GM18520 (cell line): ENCODE measurements at regions not wholly inside any gene's neighbourhood (a gene's known extent, or its start where the extent isn't known, plus 50 kb on each side); places are given as distances from the start of the nearest gene placed in this dataset.

Experiments
- ATAC-seq: cut with Tn5 transposase; IDR thresholded peaks from one replicate; pipeline ENCODE4 v1.9.1; 2021; ENCODE audit not compliant: unreplicated experiment

DNA sequence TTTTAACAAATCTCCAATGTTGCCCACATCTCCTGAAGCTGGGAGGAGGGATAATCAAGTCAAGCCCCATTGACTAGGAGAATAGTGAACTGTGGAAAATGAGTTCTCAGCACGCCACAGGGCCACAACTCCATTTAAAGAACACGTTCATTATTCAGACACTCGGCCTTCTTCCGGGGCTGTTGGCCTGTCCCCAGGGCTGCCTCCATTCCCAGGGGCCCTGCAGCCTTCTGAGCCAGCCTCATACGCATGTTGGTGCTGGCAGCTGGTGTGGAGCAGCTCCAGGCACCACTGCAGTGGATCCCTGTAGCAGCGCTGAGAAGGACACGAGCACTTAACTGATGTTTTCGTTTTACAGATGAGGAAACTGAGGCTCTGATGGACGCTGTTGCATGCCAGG lies 87.5 kb upstream of the RCN1 start:
- ATAC-seq = no peak

GRCh38 chr11:32002311-32002710 lies 88.6 kb upstream of the RCN1 start:
- no peak for ATAC-seq

- no peak for ATAC-seq
These were observed 92.9 kb upstream of the RCN1 start for GRCh38 chr11:31997955-31998354.

DNA sequence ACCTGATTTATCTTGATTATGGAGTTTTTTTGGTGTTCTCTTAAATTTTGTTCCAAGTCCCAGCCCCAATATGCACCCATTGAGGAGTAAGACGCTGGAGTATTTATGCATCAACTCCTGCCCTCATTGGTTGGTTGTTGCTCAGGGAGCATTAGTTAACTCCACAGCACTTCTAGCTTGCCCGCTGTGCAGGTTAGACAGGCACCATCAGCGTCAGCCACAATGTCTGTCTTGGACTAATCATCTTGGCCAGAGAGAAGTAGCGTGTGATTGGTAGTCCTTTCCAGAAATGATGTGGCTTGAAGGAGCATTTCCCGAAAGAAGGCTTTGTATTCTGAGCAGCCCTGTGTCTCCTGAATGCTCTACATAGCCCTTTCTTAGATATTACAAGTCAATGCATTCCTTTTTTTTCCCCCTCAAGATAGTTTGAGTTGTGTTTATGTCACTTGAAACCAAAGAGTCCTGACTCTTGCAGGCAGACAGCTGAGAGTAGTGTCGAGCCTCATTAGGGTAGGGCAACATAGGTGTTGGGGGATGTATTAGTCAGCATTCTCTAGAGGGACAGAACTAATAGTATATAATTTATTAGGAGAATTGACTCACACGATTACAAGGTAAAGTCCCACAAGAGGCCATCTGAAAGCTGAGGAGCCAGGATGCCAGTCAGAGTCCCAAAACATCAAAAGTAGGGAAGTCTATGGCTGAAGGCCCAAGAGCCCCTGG lies 94.6 kb upstream of the RCN1 start:
- ATAC-seq = peak; percentile 68

GRCh38 chr11:31995525-31996094 lies 95.3 kb upstream of the RCN1 start:
- ATAC-seq = peak; percentile 45

GRCh38 chr11:31995032-31995431 lies 95.8 kb upstream of the RCN1 start:
- ATAC-seq = no peak

DNA sequence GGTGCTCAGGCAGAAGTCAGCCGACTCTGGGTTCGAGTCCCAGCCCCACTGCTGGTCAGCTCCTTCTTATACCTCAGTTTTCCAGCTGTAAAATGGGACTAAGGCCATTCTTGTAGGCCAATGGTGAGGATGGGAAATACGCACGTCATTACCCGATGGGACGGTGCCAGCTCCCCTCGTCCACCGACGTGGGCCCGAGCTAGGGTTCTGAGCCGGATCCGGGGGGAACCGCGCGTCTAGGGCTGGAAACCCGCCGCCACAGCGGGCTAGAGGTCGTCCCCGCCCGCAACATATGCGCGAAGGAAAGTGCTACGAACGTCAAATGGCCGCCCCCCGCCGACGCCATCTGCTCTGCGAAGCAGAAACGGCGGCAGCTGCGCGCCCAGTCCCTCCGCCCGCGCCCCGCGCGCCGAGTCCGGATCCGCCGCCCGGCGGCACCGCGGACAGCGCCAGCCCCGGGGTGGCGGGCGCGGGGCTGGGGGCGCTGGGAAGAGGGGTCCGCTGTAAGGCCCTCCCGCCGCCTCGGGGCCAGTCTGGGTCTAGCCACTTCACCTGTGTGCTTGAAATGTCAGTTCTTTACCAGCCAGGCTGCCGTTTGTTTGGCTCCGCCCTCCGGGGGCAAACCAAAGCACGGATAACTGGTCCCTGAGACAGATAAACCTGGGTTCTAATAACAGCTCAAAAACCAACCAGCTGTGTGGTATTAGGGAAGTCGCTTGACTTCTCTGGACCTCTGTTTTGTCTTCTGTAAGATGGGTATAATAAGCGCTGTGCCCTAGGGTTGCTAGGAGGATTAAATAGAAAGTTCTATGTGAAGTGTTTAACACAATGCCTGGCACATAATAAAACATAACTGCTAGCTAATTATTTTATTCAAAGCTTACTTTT lies 103.5 kb upstream of the RCN1 start:
- no peak for ATAC-seq

DNA sequence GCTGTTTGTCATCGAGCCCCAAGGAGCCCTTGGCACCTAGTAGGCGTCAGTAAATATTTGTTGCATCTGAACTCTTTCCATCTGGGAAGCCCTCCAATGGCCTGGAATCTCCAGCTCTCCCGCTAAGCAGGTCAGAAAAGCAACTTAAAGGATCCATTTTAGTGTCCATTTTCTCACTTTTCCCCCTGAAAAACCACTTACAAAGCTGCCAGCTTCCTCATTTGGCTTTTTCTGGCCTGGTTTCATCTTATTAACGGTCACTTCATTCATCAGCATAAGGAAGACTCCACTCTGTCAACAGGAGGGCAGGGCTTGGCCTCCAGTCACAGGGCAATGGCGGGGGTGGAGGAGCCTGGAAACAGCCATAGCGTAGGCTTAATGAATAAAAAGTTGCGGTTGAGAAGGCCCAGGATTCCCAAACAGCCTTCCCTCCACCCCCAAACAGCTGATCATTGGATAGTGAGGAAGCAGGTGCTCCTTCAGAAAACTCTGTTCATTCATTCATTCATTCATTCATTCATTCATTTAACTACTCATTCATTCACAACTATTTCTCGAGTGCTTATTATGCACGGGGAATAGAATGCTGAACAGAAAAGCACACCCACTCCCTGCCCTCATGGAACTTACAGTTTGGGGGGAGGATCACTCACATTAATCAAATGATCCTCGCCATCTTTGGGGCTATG lies 104.5 kb upstream of the RCN1 start:
- no peak for ATAC-seq

DNA sequence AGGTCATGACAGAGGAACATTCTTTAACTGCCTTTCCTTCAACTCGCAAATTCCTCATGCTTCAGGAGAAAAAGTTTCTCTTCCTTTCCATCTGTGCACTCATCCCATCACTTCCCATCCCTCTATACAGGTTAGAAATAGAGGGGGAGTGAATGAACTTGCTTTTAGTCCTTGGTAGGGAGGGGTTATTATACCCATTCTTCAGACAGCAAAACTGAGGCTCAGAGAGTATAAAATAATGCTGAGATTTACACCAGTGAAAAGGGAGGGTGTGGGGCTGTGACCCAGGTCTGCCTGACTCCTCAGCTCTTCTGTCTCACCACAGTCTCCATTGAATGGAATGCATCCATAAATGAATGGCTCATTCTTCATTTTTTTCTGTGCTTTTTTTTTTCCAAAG lies 109.4 kb upstream of the RCN1 start:
- ATAC-seq = no peak

DNA sequence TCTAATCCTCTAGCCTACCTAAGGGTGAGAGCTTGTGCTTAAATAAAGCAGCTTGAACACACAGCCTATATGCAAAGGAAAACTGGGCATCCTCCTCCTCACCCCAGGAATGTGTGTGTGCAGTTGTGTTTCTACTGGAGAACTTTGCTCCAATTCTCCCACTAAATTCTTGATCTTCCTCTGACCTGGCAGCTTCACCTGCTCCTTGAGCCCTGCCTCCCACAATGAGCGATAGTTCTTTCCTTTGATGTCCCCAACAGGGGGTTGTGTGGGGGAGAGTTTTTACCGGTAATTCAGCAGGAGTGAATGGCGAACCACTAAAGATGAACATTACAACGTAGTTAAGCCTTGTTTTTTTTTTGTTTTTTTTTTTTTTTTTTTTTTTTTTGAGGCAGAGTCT lies 113.5 kb upstream of the RCN1 start:
- no peak for ATAC-seq

DNA sequence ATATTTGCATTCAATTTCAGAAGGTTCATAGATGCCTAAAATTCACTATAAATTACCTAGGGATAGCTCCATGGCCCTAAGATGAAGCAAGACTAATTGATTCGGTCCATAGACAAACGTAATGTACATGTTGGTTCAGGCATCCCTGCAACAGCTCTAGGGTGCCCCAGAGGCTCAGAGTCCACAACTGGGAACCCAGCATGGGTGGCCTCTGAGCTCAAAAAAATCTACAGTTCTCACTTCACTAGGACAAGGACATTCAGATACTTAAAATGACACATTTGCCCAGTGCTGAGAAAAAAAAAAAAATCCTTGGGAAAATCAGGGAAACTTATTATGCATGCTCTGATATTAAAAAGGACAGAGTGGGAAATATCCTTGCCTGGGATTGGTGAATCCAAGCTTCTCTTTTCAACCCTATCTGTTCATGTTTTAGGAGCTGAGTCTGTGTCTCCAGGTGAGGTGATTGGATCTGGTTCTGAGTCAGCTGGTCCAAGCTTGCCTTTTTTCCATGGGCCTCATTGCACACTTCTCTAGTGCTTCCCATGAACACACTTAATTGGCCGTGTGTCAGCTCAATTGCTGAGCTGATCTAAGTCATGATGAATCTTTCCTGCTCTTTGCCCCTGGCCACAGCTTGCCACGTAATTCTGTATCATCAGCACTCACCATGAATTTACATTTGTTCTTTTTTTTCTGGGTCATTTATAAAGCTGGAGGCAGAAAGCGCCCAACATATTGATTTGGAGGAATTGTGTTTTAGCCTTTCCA lies 116.3 kb upstream of the RCN1 start:
- ATAC-seq = no peak

- no peak for ATAC-seq
These were observed 117.7 kb upstream of the RCN1 start for GRCh38 chr11:31973172-31973571.

- ATAC-seq = no peak
These were observed 118.3 kb upstream of the RCN1 start for GRCh38 chr11:31972623-31973022.

DNA sequence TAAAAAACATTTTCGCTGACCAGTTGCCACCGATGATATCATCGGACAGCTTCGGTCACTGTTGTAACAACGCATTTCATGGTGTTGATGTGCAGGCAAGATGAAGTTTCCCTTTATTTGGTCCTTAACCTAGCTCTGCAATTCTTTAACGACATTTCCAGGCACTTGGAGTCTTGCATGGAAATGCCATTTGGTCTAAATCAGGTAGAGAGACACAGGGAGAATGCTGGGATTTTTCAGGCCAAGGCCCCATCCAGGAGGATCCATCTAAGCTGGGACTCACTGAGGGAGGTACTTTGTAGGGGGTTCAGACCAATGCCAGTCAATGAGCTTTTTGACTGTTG lies 121.5 kb upstream of the RCN1 start:
- no peak for ATAC-seq

DNA sequence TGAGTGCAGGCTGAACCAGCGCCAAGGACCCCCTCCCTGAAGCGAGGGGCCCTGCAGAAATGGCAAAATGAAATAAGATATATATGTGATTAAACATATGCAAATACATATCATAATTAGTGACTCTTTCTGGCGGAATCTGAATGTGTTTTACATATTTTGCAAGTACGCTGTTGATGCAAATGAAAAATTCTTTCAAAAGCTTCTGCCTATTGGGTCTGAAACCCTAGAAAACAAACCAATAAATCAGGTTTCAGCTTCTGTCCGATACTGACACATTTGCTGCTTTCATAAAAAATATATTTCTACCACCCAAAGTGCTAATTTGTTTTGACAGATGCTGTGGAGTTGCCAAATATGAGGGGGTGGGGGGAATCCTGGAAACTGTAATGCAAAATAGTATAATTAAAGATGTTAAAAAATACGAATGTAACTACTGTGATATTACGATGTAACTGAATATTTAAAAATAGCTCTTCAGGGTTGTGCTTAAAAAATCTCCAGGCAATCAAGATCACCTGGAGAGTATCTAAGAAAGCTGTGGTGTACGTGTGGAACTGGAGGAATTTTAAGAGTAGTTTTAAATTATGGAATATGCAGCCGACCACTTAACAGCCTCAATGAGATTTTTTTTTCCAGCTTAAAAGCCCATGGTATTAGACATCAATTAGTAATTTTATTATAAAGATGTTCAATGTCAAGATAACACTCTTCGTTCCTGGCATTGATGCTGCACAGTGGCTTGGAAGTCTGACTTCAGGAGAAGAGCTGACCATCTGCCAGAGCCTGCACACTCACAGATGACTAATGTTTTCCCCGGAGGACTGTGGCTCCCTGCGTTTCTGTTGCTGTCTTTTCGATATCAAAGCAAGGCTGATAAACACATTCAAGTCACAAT lies 122.2 kb upstream of the RCN1 start:
- ATAC-seq = no peak

DNA sequence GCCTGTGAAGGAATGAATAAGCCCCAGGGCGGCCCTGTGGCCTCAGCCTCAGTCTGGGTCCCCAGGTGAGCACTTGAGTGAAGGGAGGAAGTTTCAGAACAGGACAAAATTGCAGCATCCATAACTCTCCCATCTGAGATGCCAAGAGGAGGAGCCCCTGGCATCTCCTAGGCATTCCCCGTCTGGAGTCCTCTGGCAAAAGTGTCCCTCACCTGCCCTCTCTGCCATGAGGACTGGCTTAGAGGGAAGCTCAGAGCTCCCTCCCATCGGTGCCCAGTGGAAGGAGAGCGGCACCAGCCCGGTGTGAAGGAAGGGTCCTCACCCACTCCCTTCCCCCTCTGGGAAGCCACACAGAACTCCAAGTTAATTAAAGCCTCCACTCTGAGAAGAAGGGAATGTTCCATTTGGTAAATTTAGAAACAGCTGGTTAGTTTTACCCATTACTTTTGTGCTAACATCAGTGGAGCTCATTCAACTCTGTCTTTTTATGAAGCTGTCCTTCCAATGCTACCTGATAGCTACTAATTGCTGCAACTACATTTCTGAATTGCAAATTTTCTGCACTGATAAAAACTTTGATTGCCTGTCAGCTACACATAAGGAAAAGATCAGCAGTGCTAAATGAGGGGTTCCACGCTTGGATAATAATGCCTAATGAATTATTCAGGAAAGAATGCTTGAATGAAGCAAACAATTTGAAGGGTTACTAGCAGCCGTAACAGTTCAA lies 123.3 kb upstream of the RCN1 start:
- ATAC-seq = no peak

- ATAC-seq = no peak
These were observed 124.0 kb upstream of the RCN1 start for GRCh38 chr11:31966846-31967245.

- ATAC-seq = no peak
These were observed 126.7 kb upstream of the RCN1 start for GRCh38 chr11:31964181-31964580.

- no peak for ATAC-seq
These were observed 130.7 kb upstream of the RCN1 start for GRCh38 chr11:31960126-31960525.
